ENCODE measurements at regions not wholly inside any gene's neighbourhood (a gene's known extent, or its start where the extent isn't known, plus 50 kb on each side); places are given as distances from the start of the nearest gene placed in this dataset.

DNA sequence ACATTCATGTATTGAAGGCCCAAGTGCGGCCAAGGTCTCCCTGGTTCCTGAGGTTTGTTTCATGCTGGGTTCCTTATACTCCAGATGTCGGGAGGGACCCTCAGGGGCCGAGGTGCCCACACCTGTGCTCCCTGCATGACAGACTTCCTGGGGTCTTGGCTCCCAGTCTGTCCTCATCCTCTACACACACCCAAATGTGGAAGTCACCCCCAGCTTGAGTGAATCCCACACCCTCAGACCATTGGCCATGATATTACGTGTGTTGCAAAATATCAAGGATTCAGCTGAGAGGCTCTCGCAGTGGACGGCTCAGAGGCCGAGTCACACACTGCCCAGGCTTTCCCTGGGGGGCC, 82.2 kb upstream of the DUSP22 start:
- Histone ChIP-seq H3K79me2 (ENCODE audit: low read length) (no peaks in the 10 kb centered on the region), H2AFZ (ENCODE audit: low read length) (no peak overlapping the region), H3K4me1 (ENCODE audit: insufficient read depth, low read length) (peaks cover 3% of the 10 kb centered on the region), H3F3A (ENCODE audit: low read length, unreplicated experiment) (no peaks in the 10 kb centered on the region), H3K9ac (ENCODE audit: low read length) (no peak overlapping the region), H3K36me3 (ENCODE audit: low read depth, low read length) (no peaks in the 10 kb centered on the region), H3K27me3 (ENCODE audit: low read length) (peaks cover 20% of the 10 kb centered on the region), H3K9me2 (replicated peaks; ENCODE audit: low read length) (no peaks in the 10 kb centered on the region), H4K20me1 (ENCODE audit: low read length) (no peaks in the 10 kb centered on the region), H3K4me3 (ENCODE audit: low read length) (no peak overlapping the region), H3K9me3 (ENCODE audit: low read length) (no peaks in the 10 kb centered on the region), H3K4me2 (ENCODE audit: low read length) (no peak overlapping the region), H3K27ac (ENCODE audit: low read length) (no peak overlapping the region)
- TF ChIP-seq, protein P1, sequence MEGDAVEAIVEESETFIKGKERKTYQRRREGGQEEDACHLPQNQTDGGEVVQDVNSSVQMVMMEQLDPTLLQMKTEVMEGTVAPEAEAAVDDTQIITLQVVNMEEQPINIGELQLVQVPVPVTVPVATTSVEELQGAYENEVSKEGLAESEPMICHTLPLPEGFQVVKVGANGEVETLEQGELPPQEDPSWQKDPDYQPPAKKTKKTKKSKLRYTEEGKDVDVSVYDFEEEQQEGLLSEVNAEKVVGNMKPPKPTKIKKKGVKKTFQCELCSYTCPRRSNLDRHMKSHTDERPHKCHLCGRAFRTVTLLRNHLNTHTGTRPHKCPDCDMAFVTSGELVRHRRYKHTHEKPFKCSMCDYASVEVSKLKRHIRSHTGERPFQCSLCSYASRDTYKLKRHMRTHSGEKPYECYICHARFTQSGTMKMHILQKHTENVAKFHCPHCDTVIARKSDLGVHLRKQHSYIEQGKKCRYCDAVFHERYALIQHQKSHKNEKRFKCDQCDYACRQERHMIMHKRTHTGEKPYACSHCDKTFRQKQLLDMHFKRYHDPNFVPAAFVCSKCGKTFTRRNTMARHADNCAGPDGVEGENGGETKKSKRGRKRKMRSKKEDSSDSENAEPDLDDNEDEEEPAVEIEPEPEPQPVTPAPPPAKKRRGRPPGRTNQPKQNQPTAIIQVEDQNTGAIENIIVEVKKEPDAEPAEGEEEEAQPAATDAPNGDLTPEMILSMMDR (conservative IDR thresholded peaks at IDR 0.05; ENCODE audit: low read depth, low read length): no peak
- TF ChIP-seq EZH2 (IDR thresholded peaks at IDR 0.05; ENCODE audit: low read length, unreplicated experiment) (no peak), EZH2phosphoT487 (IDR thresholded peaks at IDR 0.05; ENCODE audit: borderline replicate concordance, low read length) (no peak)
- no TSS peak for BruUV-seq (replicated peaks)
- intact Hi-C loops (cut with micrococcal nuclease): no loop called here
- DNase-seq (no peak), ATAC-seq (no peak)
- ChIA-PET POLR2A (ENCODE audit: unreplicated experiment) (no interaction called here), CTCF (no interaction called here)

- H3K36me3 ChIP-seq (ENCODE audit: low read depth, low read length): no peaks in the 10 kb centered on the region
- no peak for ATAC-seq
- no peaks in the 10 kb centered on the region for H3F3A ChIP-seq (ENCODE audit: low read length, unreplicated experiment)
- ChIA-PET POLR2A (ENCODE audit: unreplicated experiment) (no interaction called here), CTCF (no interaction called here)
- no TSS peak for BruUV-seq (replicated peaks)
- H3K9ac ChIP-seq (ENCODE audit: low read length): no peak overlapping the region
- H2AFZ ChIP-seq (ENCODE audit: low read length): no peak overlapping the region
- no peaks in the 10 kb centered on the region for H3K9me3 ChIP-seq (ENCODE audit: low read length)
- no peak overlapping the region for H3K4me2 ChIP-seq (ENCODE audit: low read length)
- no peak for TF ChIP-seq EZH2phosphoT487 (IDR thresholded peaks at IDR 0.05; ENCODE audit: borderline replicate concordance, low read length)
- TF ChIP-seq, protein P1 (conservative IDR thresholded peaks at IDR 0.05; ENCODE audit: low read depth, low read length): no peak
- TF ChIP-seq EZH2 (IDR thresholded peaks at IDR 0.05; ENCODE audit: low read length, unreplicated experiment): no peak
- peaks cover 11% of the 10 kb centered on the region for H3K4me1 ChIP-seq (ENCODE audit: insufficient read depth, low read length)
- peaks cover 20% of the 10 kb centered on the region for H3K27me3 ChIP-seq (ENCODE audit: low read length)
- intact Hi-C loops (cut with micrococcal nuclease): no loop called here
- no peak overlapping the region for H3K27ac ChIP-seq (ENCODE audit: low read length)
- H3K9me2 ChIP-seq (replicated peaks; ENCODE audit: low read length): no peaks in the 10 kb centered on the region
- DNase-seq: no peak
- H3K4me3 ChIP-seq (ENCODE audit: low read length): no peak overlapping the region
- no peaks in the 10 kb centered on the region for H4K20me1 ChIP-seq (ENCODE audit: low read length)
- H3K79me2 ChIP-seq (ENCODE audit: low read length): no peaks in the 10 kb centered on the region
Measured at GRCh38 chr6:210778-211374, 81.4 kb upstream of the DUSP22 start.

DNA sequence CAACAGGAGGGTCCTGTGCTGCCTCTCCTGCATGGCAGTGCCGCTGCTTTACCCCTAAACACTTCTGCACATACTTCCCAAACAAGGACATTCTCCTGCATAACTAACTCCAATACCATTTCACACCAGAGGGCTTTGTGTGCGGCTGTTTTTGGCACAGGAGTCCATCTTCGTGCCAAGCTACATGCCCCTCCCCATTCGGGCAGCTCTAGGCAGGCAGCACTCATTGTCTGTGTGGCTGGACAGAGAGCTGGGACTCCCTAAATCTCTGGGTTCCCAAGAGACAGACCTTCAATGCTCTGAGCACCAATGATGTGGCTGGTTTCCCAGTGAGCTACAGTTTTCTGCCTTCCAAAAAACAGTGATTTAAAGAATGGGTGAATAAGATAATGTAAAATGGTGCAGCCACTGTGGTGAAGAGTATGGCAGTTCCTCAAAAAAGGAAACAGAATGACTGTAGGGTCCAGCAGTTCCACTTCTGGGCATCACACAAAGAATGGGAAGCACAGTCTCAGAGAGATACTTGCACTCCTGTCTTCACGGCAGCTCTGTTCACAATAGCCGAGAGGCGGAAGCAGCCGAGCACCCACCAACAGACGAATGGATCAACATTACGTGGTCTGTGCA, 80.3 kb upstream of the DUSP22 start:
- no peaks in the 10 kb centered on the region for H3K79me2 ChIP-seq (ENCODE audit: low read length)
- H3K9me3 ChIP-seq (ENCODE audit: low read length): no peaks in the 10 kb centered on the region
- ATAC-seq: no peak
- no peak overlapping the region for H3K4me3 ChIP-seq (ENCODE audit: low read length)
- H2AFZ ChIP-seq (ENCODE audit: low read length): no peak overlapping the region
- H3K36me3 ChIP-seq (ENCODE audit: low read depth, low read length): no peaks in the 10 kb centered on the region
- no TSS peak for BruUV-seq (replicated peaks)
- DNase-seq: no peak
- H3K27ac ChIP-seq (ENCODE audit: low read length): no peak overlapping the region
- no peak overlapping the region for H3K4me2 ChIP-seq (ENCODE audit: low read length)
- H3K9me2 ChIP-seq (replicated peaks; ENCODE audit: low read length): no peaks in the 10 kb centered on the region
- H3K4me1 ChIP-seq (ENCODE audit: insufficient read depth, low read length): peaks cover 17% of the 10 kb centered on the region
- intact Hi-C loops (cut with micrococcal nuclease): no loop called here
- no peak overlapping the region for H3K9ac ChIP-seq (ENCODE audit: low read length)
- H4K20me1 ChIP-seq (ENCODE audit: low read length): no peaks in the 10 kb centered on the region
- peaks cover 20% of the 10 kb centered on the region for H3K27me3 ChIP-seq (ENCODE audit: low read length)
- POLR2A ChIA-PET (ENCODE audit: unreplicated experiment): no interaction called here
- TF ChIP-seq EZH2 (IDR thresholded peaks at IDR 0.05; ENCODE audit: low read length, unreplicated experiment) (no peak), EZH2phosphoT487 (IDR thresholded peaks at IDR 0.05; ENCODE audit: borderline replicate concordance, low read length) (no peak)
- TF ChIP-seq, protein P1 (conservative IDR thresholded peaks at IDR 0.05; ENCODE audit: low read depth, low read length): no peak
- no peaks in the 10 kb centered on the region for H3F3A ChIP-seq (ENCODE audit: low read length, unreplicated experiment)
- CTCF ChIA-PET: no interaction called here
